ENCODE measurements at regions not wholly inside any gene's neighbourhood (a gene's known extent, or its start where the extent isn't known, plus 50 kb on each side); places are given as distances from the start of the nearest gene placed in this dataset.

DNA sequence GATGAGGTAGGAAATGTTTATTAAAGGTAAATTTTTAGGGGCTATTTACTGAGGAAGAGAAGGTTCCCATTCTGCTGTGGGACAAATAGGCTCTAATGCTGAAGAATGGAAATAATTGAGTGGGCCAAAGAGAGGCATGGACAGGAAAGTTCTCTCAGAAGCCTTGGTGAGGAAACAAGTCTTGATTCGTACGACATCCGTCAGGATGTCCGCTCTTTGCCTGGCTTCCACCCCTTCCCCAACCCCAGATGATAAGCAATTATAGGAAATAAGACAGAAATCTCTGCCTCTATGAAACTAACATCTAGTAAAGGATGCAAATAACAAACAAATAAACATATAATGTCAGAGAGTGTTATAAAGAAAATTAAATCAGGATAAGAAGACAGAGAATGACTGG lies 91.7 kb upstream of the BCAT1 start:
- peaks cover 0 to 5% (median 3%) of the 10 kb centered on the region in 3 donors for H3K36me3 Mint-ChIP-seq
- H3K9me3 Mint-ChIP-seq, result peaks cover 0 to 11% (median 4%) of the 10 kb centered on the region in 9 donors
- no peak for ATAC-seq
- H3K27ac Mint-ChIP-seq, result peak overlapping the region in 2 of 10 donors; percentile 37 to 45
- H3K4me1 Mint-ChIP-seq, result peaks cover 0 to 14% (median 4%) of the 10 kb centered on the region in 4 donors
- H3K4me3 Mint-ChIP-seq, result no peak overlapping the region
- POLR2A ChIA-PET, result no interaction called here
- no peak for DNase-seq
- H3K27me3 Mint-ChIP-seq, result peaks cover 0 to 4% (median 3%) of the 10 kb centered on the region in 5 donors

DNA sequence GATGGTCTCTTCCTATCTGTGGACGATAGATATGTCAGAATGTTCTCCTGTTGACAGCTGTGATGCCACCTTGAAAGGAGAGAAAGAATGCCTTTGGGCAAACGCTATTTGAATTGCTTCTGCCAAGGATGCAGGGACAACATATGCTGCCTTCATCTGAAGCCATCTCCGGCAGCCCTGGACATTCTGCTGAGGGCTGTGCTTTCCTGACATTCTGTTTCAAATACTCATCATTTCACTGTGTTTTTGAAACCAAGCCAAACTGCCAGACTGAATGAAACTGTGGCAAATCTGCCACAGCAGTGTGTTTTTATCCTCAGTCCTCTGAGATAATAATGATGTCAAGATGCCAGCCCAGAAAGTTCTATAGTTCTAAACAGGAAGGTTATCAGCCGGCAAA lies 85.8 kb upstream of the BCAT1 start:
- H3K27ac Mint-ChIP-seq, result no peak overlapping the region
- H3K36me3 Mint-ChIP-seq, result no peaks in the 10 kb centered on the region
- H3K9me3 Mint-ChIP-seq, result no peaks in the 10 kb centered on the region
- H3K4me3 Mint-ChIP-seq, result no peak overlapping the region
- peaks cover 0 to 4% (median under 1%) of the 10 kb centered on the region in 4 donors for H3K4me1 Mint-ChIP-seq
- no peak for ATAC-seq
- POLR2A ChIA-PET, result no interaction called here
- peaks cover 0 to 7% (median 3%) of the 10 kb centered on the region in 5 donors for H3K27me3 Mint-ChIP-seq
- no peak for DNase-seq

- POLR2A ChIA-PET, result no interaction called here
- no peak overlapping the region for H3K4me3 Mint-ChIP-seq
- H3K4me1 Mint-ChIP-seq, result peaks cover 0 to 7% (median 0%) of the 10 kb centered on the region in 4 donors
- no peaks in the 10 kb centered on the region for H3K9me3 Mint-ChIP-seq
- H3K36me3 Mint-ChIP-seq, result no peaks in the 10 kb centered on the region
- H3K27me3 Mint-ChIP-seq, result no peaks in the 10 kb centered on the region
- ATAC-seq (no peak), DNase-seq (no peak)
- H3K27ac Mint-ChIP-seq, result no peak overlapping the region
Observed at GRCh38 chr12:25025951-25026490, 77.1 kb upstream of the BCAT1 start.

GRCh38 chr12:25025260-25025659 lies 76.4 kb upstream of the BCAT1 start:
- DNase-seq (no peak), ATAC-seq (no peak)
- no peak overlapping the region for H3K27ac Mint-ChIP-seq
- H3K9me3 Mint-ChIP-seq, result peaks cover 0 to 2% (median 0%) of the 10 kb centered on the region in 9 donors
- peaks cover 0 to 10% (median 0%) of the 10 kb centered on the region in 4 donors for H3K4me1 Mint-ChIP-seq
- no peaks in the 10 kb centered on the region for H3K27me3 Mint-ChIP-seq
- POLR2A ChIA-PET, result no interaction called here
- no peaks in the 10 kb centered on the region for H3K36me3 Mint-ChIP-seq
- no peak overlapping the region for H3K4me3 Mint-ChIP-seq

DNA sequence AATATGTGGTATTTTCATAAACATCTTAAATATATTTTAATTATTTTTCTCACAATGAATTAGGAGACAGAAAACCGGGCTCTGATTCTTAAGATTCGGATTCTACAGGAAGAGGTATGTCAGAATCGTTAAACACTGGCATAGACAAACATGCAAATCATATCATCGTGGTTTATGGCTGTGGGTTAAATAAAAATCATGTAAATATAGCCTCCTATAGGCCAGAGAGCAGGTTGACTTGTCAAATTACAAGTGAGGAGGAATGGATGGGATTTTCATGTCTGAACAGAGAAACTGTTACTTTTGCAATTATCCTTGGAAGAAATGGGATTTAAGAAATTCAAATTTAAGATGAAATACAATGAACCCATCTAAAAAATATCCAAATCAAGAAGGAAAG lies 74.9 kb upstream of the BCAT1 start:
- peaks cover 0 to 11% (median 0%) of the 10 kb centered on the region in 4 donors for H3K4me1 Mint-ChIP-seq
- POLR2A ChIA-PET, result interaction anchor here (1.2 kb wide), 1 partner anchor 29 kb away, joined by 3 read pairs; a partner anchor contains a TSS
- H3K4me3 Mint-ChIP-seq, result no peak overlapping the region
- ATAC-seq (no peak), DNase-seq (no peak)
- peaks cover 0 to 2% (median 0%) of the 10 kb centered on the region in 5 donors for H3K27me3 Mint-ChIP-seq
- peaks cover 0 to 16% (median 4%) of the 10 kb centered on the region in 9 donors for H3K9me3 Mint-ChIP-seq
- H3K36me3 Mint-ChIP-seq, result peaks cover 0 to 4% (median 0%) of the 10 kb centered on the region in 3 donors
- H3K27ac Mint-ChIP-seq, result no peak overlapping the region

GRCh38 chr12:25020621-25021243 lies 71.8 kb upstream of the BCAT1 start:
- Mint-ChIP-seq H3K9me3 (peaks cover 0 to 19% (median 4%) of the 10 kb centered on the region in 9 donors), H3K4me3 (peak overlapping the region in 2 of 10 donors; percentile 16 to 34), H3K27ac (peak overlapping the region in 1 of 10 donors; percentile 23), H3K4me1 (peaks cover 0 to 22% (median 0%) of the 10 kb centered on the region in 4 donors), H3K27me3 (peaks cover 0 to 3% (median 0%) of the 10 kb centered on the region in 5 donors), H3K36me3 (peaks cover 0 to 4% (median 0%) of the 10 kb centered on the region in 3 donors)
- DNase-seq, result no peak
- POLR2A ChIA-PET, result no interaction called here
- no peak for ATAC-seq

DNA sequence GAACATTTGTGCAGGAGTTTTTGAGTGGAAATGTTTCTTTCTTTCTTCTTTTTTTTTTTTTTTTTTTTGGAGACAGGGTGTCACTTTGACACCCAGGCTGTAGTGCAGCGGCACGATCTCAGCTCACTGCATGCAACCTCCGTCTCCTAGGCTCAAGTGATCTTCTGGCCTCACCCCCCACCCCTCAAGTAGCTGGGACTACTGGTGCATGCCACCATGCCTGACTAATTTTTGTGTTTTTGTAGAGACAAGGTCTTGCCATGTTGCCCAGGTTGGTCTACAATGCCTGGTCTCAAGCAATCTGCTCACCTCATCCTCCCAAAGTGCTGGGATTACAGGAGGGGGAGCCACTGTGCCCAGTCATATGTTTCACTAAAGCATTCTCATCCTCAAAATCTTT lies 69.2 kb upstream of the BCAT1 start:
- H3K36me3 Mint-ChIP-seq, result peaks cover 0 to 4% (median 0%) of the 10 kb centered on the region in 3 donors
- H3K27ac Mint-ChIP-seq, result no peak overlapping the region
- H3K4me3 Mint-ChIP-seq, result no peak overlapping the region
- peaks cover 0 to 18% (median 0%) of the 10 kb centered on the region in 4 donors for H3K4me1 Mint-ChIP-seq
- no peak for ATAC-seq
- peaks cover 0 to 19% (median 4%) of the 10 kb centered on the region in 9 donors for H3K9me3 Mint-ChIP-seq
- POLR2A ChIA-PET, result no interaction called here
- no peak for DNase-seq
- H3K27me3 Mint-ChIP-seq, result peaks cover 0 to 3% (median 0%) of the 10 kb centered on the region in 5 donors

- Mint-ChIP-seq H3K27me3 (peaks cover 0 to 3% (median 0%) of the 10 kb centered on the region in 5 donors), H3K27ac (no peak overlapping the region), H3K36me3 (peaks cover 0 to 4% (median 0%) of the 10 kb centered on the region in 3 donors), H3K9me3 (peaks cover 0 to 19% (median 4%) of the 10 kb centered on the region in 9 donors), H3K4me1 (peaks cover 0 to 18% (median 0%) of the 10 kb centered on the region in 4 donors), H3K4me3 (no peak overlapping the region)
- ATAC-seq, result no peak
- no peak for DNase-seq
- POLR2A ChIA-PET, result no interaction called here
Observed at GRCh38 chr12:25017336-25017735, 68.4 kb upstream of the BCAT1 start.

GRCh38 chr12:25014961-25015360 lies 66.1 kb upstream of the BCAT1 start:
- no peak overlapping the region for H3K4me3 Mint-ChIP-seq
- H3K27me3 Mint-ChIP-seq, result peaks cover 0 to 3% (median 0%) of the 10 kb centered on the region in 5 donors
- ATAC-seq (no peak), DNase-seq (no peak)
- H3K9me3 Mint-ChIP-seq, result peaks cover 0 to 15% (median 4%) of the 10 kb centered on the region in 9 donors
- POLR2A ChIA-PET, result no interaction called here
- H3K36me3 Mint-ChIP-seq, result peaks cover 0 to 4% (median 0%) of the 10 kb centered on the region in 3 donors
- H3K27ac Mint-ChIP-seq, result no peak overlapping the region
- H3K4me1 Mint-ChIP-seq, result peaks cover 0 to 12% (median 0%) of the 10 kb centered on the region in 4 donors

- no peaks in the 10 kb centered on the region for H3K27me3 Mint-ChIP-seq
- no peak for ATAC-seq
- no peaks in the 10 kb centered on the region for H3K36me3 Mint-ChIP-seq
- peaks cover 0 to 7% (median 0%) of the 10 kb centered on the region in 4 donors for H3K4me1 Mint-ChIP-seq
- no peaks in the 10 kb centered on the region for H3K9me3 Mint-ChIP-seq
- peak overlapping the region in 1 of 10 donors; percentile 19 for H3K27ac Mint-ChIP-seq
- no peak for DNase-seq
- no peak overlapping the region for H3K4me3 Mint-ChIP-seq
- POLR2A ChIA-PET, result no interaction called here
Observed at GRCh38 chr12:25013061-25013460, 64.2 kb upstream of the BCAT1 start.

DNA sequence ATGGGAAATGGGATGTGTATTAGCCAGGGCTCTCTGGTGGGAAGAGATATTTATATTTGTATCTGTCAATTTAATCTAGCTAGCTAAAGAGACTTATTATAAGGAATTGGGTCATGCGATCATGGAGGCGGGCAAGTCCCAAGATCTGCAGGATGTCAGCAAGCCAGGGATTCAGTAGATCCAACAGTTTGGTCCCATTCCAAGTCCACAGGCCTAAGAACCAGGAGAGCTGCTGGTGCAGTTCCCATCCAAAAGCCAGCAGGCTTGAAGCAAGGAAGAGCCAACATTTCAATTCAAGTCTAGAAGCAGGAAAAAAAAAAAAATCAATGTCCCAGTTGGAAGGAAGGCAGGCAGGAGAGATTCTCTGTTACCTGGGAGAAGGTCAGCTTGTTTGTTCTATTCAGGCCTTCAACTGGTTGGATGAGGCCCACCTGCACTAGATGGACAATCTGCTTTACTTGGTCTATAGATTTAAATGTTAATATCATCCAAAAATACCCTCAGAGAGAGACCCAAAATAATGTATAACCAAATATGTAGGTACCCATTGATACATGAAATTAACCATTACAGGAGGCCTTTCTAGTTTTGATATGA lies 60.7 kb upstream of the BCAT1 start:
- Mint-ChIP-seq H3K9me3 (no peaks in the 10 kb centered on the region), H3K36me3 (no peaks in the 10 kb centered on the region), H3K27ac (no peak overlapping the region), H3K4me1 (peaks cover 0 to 14% (median 0%) of the 10 kb centered on the region in 4 donors), H3K4me3 (no peak overlapping the region), H3K27me3 (no peaks in the 10 kb centered on the region)
- POLR2A ChIA-PET, result no interaction called here
- DNase-seq (no peak), ATAC-seq (no peak)

DNA sequence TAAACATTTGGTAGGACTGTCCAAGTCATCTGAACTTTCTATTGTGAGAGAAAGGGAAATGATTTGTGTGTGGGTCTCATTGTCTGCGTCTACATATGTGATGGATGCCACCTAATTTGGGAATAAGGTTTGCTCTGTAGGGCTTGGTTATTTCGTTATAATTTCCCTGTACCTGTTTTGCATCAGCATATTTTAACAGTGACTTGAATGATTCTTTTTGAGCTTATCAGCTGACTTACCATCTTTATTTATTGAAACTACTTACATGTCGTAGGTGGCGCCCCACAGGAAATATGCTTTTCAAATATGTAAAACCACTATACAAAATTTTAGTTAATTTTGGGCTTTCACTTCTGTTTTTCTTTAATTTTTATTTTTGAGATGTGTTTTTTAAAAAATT lies 56.5 kb upstream of the BCAT1 start:
- H3K9me3 Mint-ChIP-seq, result no peaks in the 10 kb centered on the region
- POLR2A ChIA-PET, result no interaction called here
- ATAC-seq, result no peak
- H3K4me3 Mint-ChIP-seq, result no peak overlapping the region
- DNase-seq, result no peak
- no peak overlapping the region for H3K27ac Mint-ChIP-seq
- H3K4me1 Mint-ChIP-seq, result peaks cover 0 to 29% (median 0%) of the 10 kb centered on the region in 4 donors
- peaks cover 0 to 2% (median 0%) of the 10 kb centered on the region in 5 donors for H3K27me3 Mint-ChIP-seq
- no peaks in the 10 kb centered on the region for H3K36me3 Mint-ChIP-seq

DNA sequence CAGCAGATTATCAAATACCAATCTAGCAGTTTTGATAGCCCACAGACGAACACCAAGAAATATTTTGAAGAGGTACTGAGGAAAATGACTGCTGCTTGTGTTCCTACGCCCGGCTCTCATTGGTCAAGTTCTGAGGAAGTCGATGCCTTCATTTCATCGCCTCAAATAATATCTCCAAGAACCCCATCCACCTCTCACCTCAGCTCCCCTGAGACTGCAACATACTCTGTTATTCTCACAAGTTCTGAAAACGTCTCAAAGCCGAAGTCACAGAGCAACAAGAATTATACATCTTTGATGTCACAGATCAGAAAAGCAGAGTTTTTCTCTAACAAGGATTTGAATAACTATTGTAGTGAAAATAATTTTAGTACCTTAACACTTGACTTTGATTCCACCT lies 55.5 kb upstream of the BCAT1 start:
- ATAC-seq, result no peak
- POLR2A ChIA-PET, result no interaction called here
- Mint-ChIP-seq H3K9me3 (no peaks in the 10 kb centered on the region), H3K4me1 (peaks cover 0 to 27% (median 0%) of the 10 kb centered on the region in 4 donors), H3K27me3 (peaks cover 0 to 2% (median 0%) of the 10 kb centered on the region in 5 donors), H3K27ac (no peak overlapping the region), H3K4me3 (no peak overlapping the region), H3K36me3 (no peaks in the 10 kb centered on the region)
- DNase-seq, result no peak

Measured in naive thymus-derived CD8-positive, alpha-beta T cell (primary cell).